ENCODE measurements at regions not wholly inside any gene's neighbourhood (a gene's known extent, or its start where the extent isn't known, plus 50 kb on each side); places are given as distances from the start of the nearest gene placed in this dataset.
"Not testable (repeated sequence)": the region's sequence is repeated elsewhere in the genome, so short reads cannot be mapped to it uniquely, and the experiment has no call there.

- in situ Hi-C loops (cut with HindIII; ENCODE audit: extremely low pct_ligation_motif_present, low pct_unique_long_range_greater_than_20kb); FAIRE-seq; ATAC-seq; H2AFZ ChIP-seq (ENCODE audit: low read length); H3K27me3 ChIP-seq (ENCODE audit: control insufficient read depth in 1 of 2, insufficient read depth in 2 of 2, low read length in 2 of 2); H3K36me3 ChIP-seq (replicated peaks in 1 of 2; ENCODE audit: control insufficient read depth in 1 of 2, insufficient read depth in 2 of 2, low read length in 2 of 2); H3K9me3 ChIP-seq (ENCODE audit: low read length); DNase-seq (ENCODE audit: low spot score); CTCF ChIA-PET (ENCODE audit: low intra/inter-chr PET ratio, low total read pairs); H4K20me1 ChIP-seq (ENCODE audit: insufficient read depth, low read length): not testable (repeated sequence)
- peak overlapping the region; percentile 90 for H3K27ac ChIP-seq (ENCODE audit: extremely low read length, insufficient read depth, low read length)
- peaks cover 63% of the 10 kb centered on the region for H3K4me1 ChIP-seq (ENCODE audit: insufficient read depth, low read length)
- H3K9ac ChIP-seq (ENCODE audit: insufficient read depth, low read depth, low read length), result peak overlapping the region; percentile 70
- POLR2A ChIA-PET, result interaction anchor here (0.7 to 3.7 kb wide), 17 partner anchors 9 to 145 kb away, joined by 3 to 41 read pairs (median 7); partner anchors contain the start of gene CHD2
- BruUV-seq (replicated peaks), result TSS peak; percentile 38
- H3K4me3 ChIP-seq (replicated peaks in 1 of 3; ENCODE audit: insufficient read depth in 1 of 3, low read depth in 2 of 3, low read length in 3 of 3), result peak overlapping the region in 1 of 3 experiments; percentile 18; a peak in 2 of 6 replicates
- 54% methylated on average over 5 of the region's 5 CpGs for WGBS (ENCODE audit: low lambda C conversion rate)
- 0 out of 2 replicates have a peak, but pooled peaks have one; percentile 39 for TF ChIP-seq ZNF501 (CRISPR knock-in tag; IDR thresholded peaks at IDR 0.05)
- intact Hi-C loops (cut with micrococcal nuclease; ENCODE audit: unreplicated experiment), result loop anchor here (1.0 kb wide), 1 partner anchor 100 kb away; no protein-coding TSS in a partner anchor
- peak overlapping the region; percentile 54 for H3K4me2 ChIP-seq (ENCODE audit: low read depth, low read length)
- H3K79me2 ChIP-seq (ENCODE audit: insufficient read depth, low read length), result peaks cover 25% of the 10 kb centered on the region
Measured at GRCh38 chr15:92804610-92804936, 95.6 kb upstream of the CHD2 start.

- CTCF ChIA-PET (ENCODE audit: low intra/inter-chr PET ratio, low total read pairs), result no interaction called here
- in situ Hi-C loops (cut with HindIII; ENCODE audit: extremely low pct_ligation_motif_present, low pct_unique_long_range_greater_than_20kb), result no loop called here
- Histone ChIP-seq H3K27ac (ENCODE audit: extremely low read length, insufficient read depth, low read length) (peak overlapping the region; percentile 90), H4K20me1 (ENCODE audit: insufficient read depth, low read length) (no peaks in the 10 kb centered on the region), H3K4me1 (ENCODE audit: insufficient read depth, low read length) (peaks cover 63% of the 10 kb centered on the region), H3K4me3 (replicated peaks in 1 of 3; ENCODE audit: insufficient read depth in 1 of 3, low read depth in 2 of 3, low read length in 3 of 3) (no peak overlapping the region), H2AFZ (ENCODE audit: low read length) (no peak overlapping the region), H3K9ac (ENCODE audit: insufficient read depth, low read depth, low read length) (peak overlapping the region; percentile 70), H3K27me3 (ENCODE audit: control insufficient read depth in 1 of 2, insufficient read depth in 2 of 2, low read length in 2 of 2) (no peaks in the 10 kb centered on the region; a peak in 1 of 5 replicates), H3K79me2 (ENCODE audit: insufficient read depth, low read length) (peaks cover 25% of the 10 kb centered on the region), H3K9me3 (ENCODE audit: low read length) (no peaks in the 10 kb centered on the region), H3K4me2 (ENCODE audit: low read depth, low read length) (no peak overlapping the region), H3K36me3 (replicated peaks in 1 of 2; ENCODE audit: control insufficient read depth in 1 of 2, insufficient read depth in 2 of 2, low read length in 2 of 2) (no peaks in the 10 kb centered on the region)
- ATAC-seq, result no peak
- POLR2A ChIA-PET, result interaction anchor here (1.1 to 3.7 kb wide), 5 partner anchors 9 to 98 kb away, joined by 3 to 41 read pairs (median 22); no protein-coding TSS in a partner anchor
- FAIRE-seq, result no peak
- no TSS peak for BruUV-seq (replicated peaks)
- 92% methylated on average over 10 of the region's 10 CpGs for WGBS (ENCODE audit: low lambda C conversion rate)
- peak; percentile 20; the same call in 1 of the 2 replicates for TF ChIP-seq ZNF768 (CRISPR knock-in tag; IDR thresholded peaks at IDR 0.05)
- no peak for TF ChIP-seq ZNF777 (CRISPR knock-in tag; IDR thresholded peaks at IDR 0.05)
- no peak for DNase-seq (ENCODE audit: low spot score)
- intact Hi-C loops (cut with micrococcal nuclease; ENCODE audit: unreplicated experiment), result no loop called here
Measured at GRCh38 chr15:92805080-92805690, 94.9 kb upstream of the CHD2 start.
